ENCODE measurements at regions not wholly inside any gene's neighbourhood (a gene's known extent, or its start where the extent isn't known, plus 50 kb on each side); places are given as distances from the start of the nearest gene placed in this dataset.
A peak's percentile ranks its signal among the peaks of the same experiment; 100 is the strongest.

- H3K9ac ChIP-seq: no peak overlapping the region
- TF ChIP-seq, protein P1, sequence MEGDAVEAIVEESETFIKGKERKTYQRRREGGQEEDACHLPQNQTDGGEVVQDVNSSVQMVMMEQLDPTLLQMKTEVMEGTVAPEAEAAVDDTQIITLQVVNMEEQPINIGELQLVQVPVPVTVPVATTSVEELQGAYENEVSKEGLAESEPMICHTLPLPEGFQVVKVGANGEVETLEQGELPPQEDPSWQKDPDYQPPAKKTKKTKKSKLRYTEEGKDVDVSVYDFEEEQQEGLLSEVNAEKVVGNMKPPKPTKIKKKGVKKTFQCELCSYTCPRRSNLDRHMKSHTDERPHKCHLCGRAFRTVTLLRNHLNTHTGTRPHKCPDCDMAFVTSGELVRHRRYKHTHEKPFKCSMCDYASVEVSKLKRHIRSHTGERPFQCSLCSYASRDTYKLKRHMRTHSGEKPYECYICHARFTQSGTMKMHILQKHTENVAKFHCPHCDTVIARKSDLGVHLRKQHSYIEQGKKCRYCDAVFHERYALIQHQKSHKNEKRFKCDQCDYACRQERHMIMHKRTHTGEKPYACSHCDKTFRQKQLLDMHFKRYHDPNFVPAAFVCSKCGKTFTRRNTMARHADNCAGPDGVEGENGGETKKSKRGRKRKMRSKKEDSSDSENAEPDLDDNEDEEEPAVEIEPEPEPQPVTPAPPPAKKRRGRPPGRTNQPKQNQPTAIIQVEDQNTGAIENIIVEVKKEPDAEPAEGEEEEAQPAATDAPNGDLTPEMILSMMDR (IDR thresholded peaks at IDR 0.05): no peak
- H3K4me3 ChIP-seq (ENCODE audit: low read depth, low read length): no peak overlapping the region
- no peak overlapping the region for H3K27ac ChIP-seq
- no peak overlapping the region for H3K4me2 ChIP-seq (ENCODE audit: low read length)
- H3K36me3 ChIP-seq (ENCODE audit: control insufficient read depth, insufficient read depth, low read length): no peaks in the 10 kb centered on the region
- H3K27me3 ChIP-seq (ENCODE audit: control insufficient read depth, insufficient read depth, low read length): no peaks in the 10 kb centered on the region
- no peaks in the 10 kb centered on the region for H3K79me2 ChIP-seq
- no peaks in the 10 kb centered on the region for H3K4me1 ChIP-seq
- H2AFZ ChIP-seq: no peak overlapping the region
- no peaks in the 10 kb centered on the region for H3K9me3 ChIP-seq (ENCODE audit: control insufficient read depth, low read length)
Measured at GRCh38 chr13:29683041-29683440, 87.6 kb upstream of the SLC7A1 start.

DNA sequence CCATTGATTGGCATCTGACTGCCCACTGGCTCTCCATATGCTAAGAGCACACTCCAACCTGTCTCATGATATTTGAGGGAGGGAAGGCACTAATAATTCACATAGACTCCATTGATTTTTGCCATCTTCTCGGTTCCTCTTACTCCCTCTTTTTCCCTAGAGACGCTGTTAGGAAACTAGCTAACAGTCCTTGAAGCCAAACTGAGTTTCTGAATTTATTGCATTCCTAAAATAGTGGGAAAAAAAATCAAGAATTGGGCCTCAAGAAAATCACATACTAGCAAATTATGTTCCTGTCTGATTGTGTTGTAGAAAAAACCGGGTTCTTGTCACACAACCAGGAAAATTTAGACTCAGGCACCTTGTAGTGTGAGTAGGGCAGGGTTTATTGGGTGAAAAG, 86.4 kb upstream of the SLC7A1 start:
- H3K36me3 ChIP-seq (ENCODE audit: control insufficient read depth, insufficient read depth, low read length): no peaks in the 10 kb centered on the region
- no peak overlapping the region for H3K27ac ChIP-seq
- no peaks in the 10 kb centered on the region for H3K79me2 ChIP-seq
- no peak overlapping the region for H3K4me3 ChIP-seq (ENCODE audit: low read depth, low read length)
- no peaks in the 10 kb centered on the region for H3K27me3 ChIP-seq (ENCODE audit: control insufficient read depth, insufficient read depth, low read length)
- H3K9ac ChIP-seq: no peak overlapping the region
- H3K4me1 ChIP-seq: peaks cover 8% of the 10 kb centered on the region
- no peak overlapping the region for H2AFZ ChIP-seq
- H3K9me3 ChIP-seq (ENCODE audit: control insufficient read depth, low read length): no peaks in the 10 kb centered on the region
- H3K4me2 ChIP-seq (ENCODE audit: low read length): no peak overlapping the region
- TF ChIP-seq, protein P1 (IDR thresholded peaks at IDR 0.05): no peak

- no peak overlapping the region for H2AFZ ChIP-seq
- no peaks in the 10 kb centered on the region for H3K9me3 ChIP-seq (ENCODE audit: control insufficient read depth, low read length)
- no peaks in the 10 kb centered on the region for H3K36me3 ChIP-seq (ENCODE audit: control insufficient read depth, insufficient read depth, low read length)
- peaks cover 8% of the 10 kb centered on the region for H3K4me1 ChIP-seq
- H3K9ac ChIP-seq: no peak overlapping the region
- H3K27ac ChIP-seq: no peak overlapping the region
- H3K79me2 ChIP-seq: no peaks in the 10 kb centered on the region
- no peak overlapping the region for H3K4me3 ChIP-seq (ENCODE audit: low read depth, low read length)
- TF ChIP-seq, protein P1 (IDR thresholded peaks at IDR 0.05): no peak
- no peaks in the 10 kb centered on the region for H3K27me3 ChIP-seq (ENCODE audit: control insufficient read depth, insufficient read depth, low read length)
- H3K4me2 ChIP-seq (ENCODE audit: low read length): no peak overlapping the region
Measured at GRCh38 chr13:29679396-29680053, 84.0 kb upstream of the SLC7A1 start.

- Histone ChIP-seq H3K4me1 (peaks cover 8% of the 10 kb centered on the region), H3K4me2 (ENCODE audit: low read length) (peak overlapping the region; percentile 68), H3K36me3 (ENCODE audit: control insufficient read depth, insufficient read depth, low read length) (no peaks in the 10 kb centered on the region), H3K79me2 (no peaks in the 10 kb centered on the region), H3K9me3 (ENCODE audit: control insufficient read depth, low read length) (no peaks in the 10 kb centered on the region), H3K27me3 (ENCODE audit: control insufficient read depth, insufficient read depth, low read length) (no peaks in the 10 kb centered on the region), H3K9ac (no peak overlapping the region), H2AFZ (peak overlapping the region; percentile 76), H3K27ac (peak overlapping the region; percentile 53), H3K4me3 (ENCODE audit: low read depth, low read length) (no peak overlapping the region)
- TF ChIP-seq, protein P1 (IDR thresholded peaks at IDR 0.05): no peak
Measured at GRCh38 chr13:29677627-29678026, 82.1 kb upstream of the SLC7A1 start.

DNA sequence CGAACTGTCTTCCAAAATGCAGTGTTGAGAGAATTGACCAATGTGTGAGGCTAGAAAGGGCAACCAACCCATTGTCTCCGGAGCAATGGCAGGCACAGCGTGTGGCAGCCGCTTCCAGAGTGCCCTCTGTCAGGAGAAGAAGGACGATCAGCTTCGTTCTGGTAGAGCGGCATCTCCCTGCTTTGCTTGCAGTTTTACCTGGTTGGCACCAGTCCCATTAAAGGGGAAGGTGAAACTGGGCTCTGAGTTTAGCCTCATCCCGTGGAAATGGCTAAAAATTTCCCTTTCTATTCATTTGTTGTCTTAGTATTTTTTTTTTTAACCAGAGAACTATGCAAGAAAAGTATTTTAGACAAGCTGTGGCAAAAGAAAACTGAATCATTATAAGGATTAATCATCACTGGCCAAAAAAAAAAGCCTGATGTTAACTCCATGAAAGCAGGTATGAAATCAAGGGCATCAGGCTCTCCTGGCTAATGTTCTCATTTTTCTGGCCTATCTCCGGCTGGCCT, 81.5 kb upstream of the SLC7A1 start:
- peak overlapping the region; percentile 68 for H3K4me2 ChIP-seq (ENCODE audit: low read length)
- H3K9me3 ChIP-seq (ENCODE audit: control insufficient read depth, low read length): no peaks in the 10 kb centered on the region
- peaks cover 8% of the 10 kb centered on the region for H3K4me1 ChIP-seq
- H2AFZ ChIP-seq: peak overlapping the region; percentile 76
- H3K4me3 ChIP-seq (ENCODE audit: low read depth, low read length): peak overlapping the region; percentile 33
- no peaks in the 10 kb centered on the region for H3K36me3 ChIP-seq (ENCODE audit: control insufficient read depth, insufficient read depth, low read length)
- H3K9ac ChIP-seq: no peak overlapping the region
- peak overlapping the region; percentile 53 for H3K27ac ChIP-seq
- H3K27me3 ChIP-seq (ENCODE audit: control insufficient read depth, insufficient read depth, low read length): no peaks in the 10 kb centered on the region
- TF ChIP-seq, protein P1 (IDR thresholded peaks at IDR 0.05): peak; percentile 18
- no peaks in the 10 kb centered on the region for H3K79me2 ChIP-seq
